ENCODE measurements at regions not wholly inside any gene's neighbourhood (a gene's known extent, or its start where the extent isn't known, plus 50 kb on each side); places are given as distances from the start of the nearest gene placed in this dataset.

GRCh38 chr17:13699261-13699660 lies 97.5 kb upstream of the HS3ST3A1 start:
- no peaks in the 10 kb centered on the region for H3K36me3 ChIP-seq (ENCODE audit: control insufficient read depth in 5 of 5, insufficient read depth in 5 of 5, low read length in 5 of 5)
- H3K27ac ChIP-seq (ENCODE audit: low read depth, low read length) = no peak overlapping the region
- H3K9me3 ChIP-seq (ENCODE audit: control insufficient read depth in 5 of 5, low read length in 5 of 5) = peaks cover 0 to 3% (median 0%) of the 10 kb centered on the region in 5 donors
- H3K9ac ChIP-seq (ENCODE audit: low read length in 5 of 5) = no peak overlapping the region
- no peak overlapping the region for H3K4me3 ChIP-seq (ENCODE audit: low read depth in 1 of 5, low read length in 5 of 5)
- H3K27me3 ChIP-seq (ENCODE audit: control insufficient read depth in 5 of 5, insufficient read depth in 4 of 5, low read length in 5 of 5) = no peaks in the 10 kb centered on the region
- H3K4me1 ChIP-seq (ENCODE audit: control insufficient read depth in 5 of 5, insufficient read depth in 5 of 5, low read length in 5 of 5) = no peaks in the 10 kb centered on the region

- Histone ChIP-seq H3K9ac (ENCODE audit: low read length in 5 of 5) (no peak overlapping the region), H3K27me3 (ENCODE audit: control insufficient read depth in 5 of 5, insufficient read depth in 4 of 5, low read length in 5 of 5) (no peaks in the 10 kb centered on the region), H3K27ac (ENCODE audit: low read depth, low read length) (no peak overlapping the region), H3K4me3 (ENCODE audit: low read depth in 1 of 5, low read length in 5 of 5) (no peak overlapping the region), H3K9me3 (ENCODE audit: control insufficient read depth in 5 of 5, low read length in 5 of 5) (peaks cover 0 to 3% (median 0%) of the 10 kb centered on the region in 5 donors), H3K36me3 (ENCODE audit: control insufficient read depth in 5 of 5, insufficient read depth in 5 of 5, low read length in 5 of 5) (no peaks in the 10 kb centered on the region), H3K4me1 (ENCODE audit: control insufficient read depth in 5 of 5, insufficient read depth in 5 of 5, low read length in 5 of 5) (no peaks in the 10 kb centered on the region)
Observed at GRCh38 chr17:13702266-13702665, 100.5 kb upstream of the HS3ST3A1 start.

DNA sequence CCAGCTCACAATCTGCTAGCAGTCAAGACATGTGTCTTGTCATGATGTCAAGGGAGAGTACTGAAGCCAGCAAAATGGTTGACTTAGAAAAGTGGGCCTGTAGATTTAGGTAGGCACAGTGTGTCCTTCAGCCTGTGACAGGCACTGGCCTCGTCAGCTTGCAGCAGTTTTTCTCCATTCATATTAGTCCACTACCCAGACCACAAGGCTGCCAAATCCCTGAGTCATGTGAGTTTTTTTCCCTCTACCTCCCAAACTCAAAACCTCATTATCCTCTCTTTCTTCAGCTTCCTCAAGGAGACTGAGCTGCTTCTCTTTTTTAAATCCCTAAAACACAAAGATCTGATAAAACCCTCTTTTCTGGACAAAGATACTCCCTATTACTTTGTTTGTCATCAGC lies 102.6 kb upstream of the HS3ST3A1 start:
- H3K4me3 ChIP-seq (ENCODE audit: low read depth in 1 of 5, low read length in 5 of 5) = no peak overlapping the region
- H3K27ac ChIP-seq (ENCODE audit: low read depth, low read length) = no peak overlapping the region
- H3K36me3 ChIP-seq (ENCODE audit: control insufficient read depth in 5 of 5, insufficient read depth in 5 of 5, low read length in 5 of 5) = no peaks in the 10 kb centered on the region
- H3K4me1 ChIP-seq (ENCODE audit: control insufficient read depth in 5 of 5, insufficient read depth in 5 of 5, low read length in 5 of 5) = no peaks in the 10 kb centered on the region
- no peaks in the 10 kb centered on the region for H3K27me3 ChIP-seq (ENCODE audit: control insufficient read depth in 5 of 5, insufficient read depth in 4 of 5, low read length in 5 of 5)
- no peak overlapping the region for H3K9ac ChIP-seq (ENCODE audit: low read length in 5 of 5)
- H3K9me3 ChIP-seq (ENCODE audit: control insufficient read depth in 5 of 5, low read length in 5 of 5) = no peaks in the 10 kb centered on the region

DNA sequence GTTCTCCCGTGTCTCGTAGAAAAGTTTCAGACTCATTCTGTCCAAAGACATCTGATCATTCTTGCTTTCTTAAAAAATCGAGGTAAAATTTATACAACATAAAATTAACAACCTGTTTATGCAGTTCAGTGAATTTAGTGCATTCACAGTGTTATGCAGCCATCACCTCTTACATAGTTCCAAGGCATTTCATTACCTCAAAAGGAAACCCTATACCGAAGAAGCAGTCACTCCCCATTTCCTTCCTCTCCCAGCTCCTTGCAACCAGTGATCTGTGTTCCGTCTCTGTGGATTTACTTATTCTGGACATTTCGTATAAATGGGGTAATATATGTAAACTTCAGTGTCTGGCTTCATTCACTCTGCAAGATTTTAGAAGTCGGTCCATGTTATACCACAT lies 103.5 kb upstream of the HS3ST3A1 start:
- Histone ChIP-seq H3K27ac (ENCODE audit: low read depth, low read length) (no peak overlapping the region), H3K4me1 (ENCODE audit: control insufficient read depth in 5 of 5, insufficient read depth in 5 of 5, low read length in 5 of 5) (no peaks in the 10 kb centered on the region), H3K27me3 (ENCODE audit: control insufficient read depth in 5 of 5, insufficient read depth in 4 of 5, low read length in 5 of 5) (no peaks in the 10 kb centered on the region), H3K36me3 (ENCODE audit: control insufficient read depth in 5 of 5, insufficient read depth in 5 of 5, low read length in 5 of 5) (no peaks in the 10 kb centered on the region), H3K4me3 (ENCODE audit: low read depth in 1 of 5, low read length in 5 of 5) (no peak overlapping the region), H3K9ac (ENCODE audit: low read length in 5 of 5) (no peak overlapping the region), H3K9me3 (ENCODE audit: control insufficient read depth in 5 of 5, low read length in 5 of 5) (no peaks in the 10 kb centered on the region)

GRCh38 chr17:13721705-13722104 lies 120.0 kb upstream of the HS3ST3A1 start:
- Histone ChIP-seq H3K4me3 (ENCODE audit: low read depth in 1 of 5, low read length in 5 of 5) (no peak overlapping the region), H3K27me3 (ENCODE audit: control insufficient read depth in 5 of 5, insufficient read depth in 4 of 5, low read length in 5 of 5) (no peaks in the 10 kb centered on the region), H3K9me3 (ENCODE audit: control insufficient read depth in 5 of 5, low read length in 5 of 5) (no peaks in the 10 kb centered on the region), H3K9ac (ENCODE audit: low read length in 5 of 5) (no peak overlapping the region), H3K36me3 (ENCODE audit: control insufficient read depth in 5 of 5, insufficient read depth in 5 of 5, low read length in 5 of 5) (no peaks in the 10 kb centered on the region), H3K4me1 (ENCODE audit: control insufficient read depth in 5 of 5, insufficient read depth in 5 of 5, low read length in 5 of 5) (no peaks in the 10 kb centered on the region), H3K27ac (ENCODE audit: low read depth, low read length) (no peak overlapping the region)

- H3K4me1 ChIP-seq (ENCODE audit: control insufficient read depth in 5 of 5, insufficient read depth in 5 of 5, low read length in 5 of 5) = no peaks in the 10 kb centered on the region
- H3K36me3 ChIP-seq (ENCODE audit: control insufficient read depth in 5 of 5, insufficient read depth in 5 of 5, low read length in 5 of 5) = no peaks in the 10 kb centered on the region
- no peak overlapping the region for H3K9ac ChIP-seq (ENCODE audit: low read length in 5 of 5)
- no peaks in the 10 kb centered on the region for H3K9me3 ChIP-seq (ENCODE audit: control insufficient read depth in 5 of 5, low read length in 5 of 5)
- no peaks in the 10 kb centered on the region for H3K27me3 ChIP-seq (ENCODE audit: control insufficient read depth in 5 of 5, insufficient read depth in 4 of 5, low read length in 5 of 5)
- no peak overlapping the region for H3K4me3 ChIP-seq (ENCODE audit: low read depth in 1 of 5, low read length in 5 of 5)
- no peak overlapping the region for H3K27ac ChIP-seq (ENCODE audit: low read depth, low read length)
Observed at GRCh38 chr17:13725288-13725990, 123.7 kb upstream of the HS3ST3A1 start.

DNA sequence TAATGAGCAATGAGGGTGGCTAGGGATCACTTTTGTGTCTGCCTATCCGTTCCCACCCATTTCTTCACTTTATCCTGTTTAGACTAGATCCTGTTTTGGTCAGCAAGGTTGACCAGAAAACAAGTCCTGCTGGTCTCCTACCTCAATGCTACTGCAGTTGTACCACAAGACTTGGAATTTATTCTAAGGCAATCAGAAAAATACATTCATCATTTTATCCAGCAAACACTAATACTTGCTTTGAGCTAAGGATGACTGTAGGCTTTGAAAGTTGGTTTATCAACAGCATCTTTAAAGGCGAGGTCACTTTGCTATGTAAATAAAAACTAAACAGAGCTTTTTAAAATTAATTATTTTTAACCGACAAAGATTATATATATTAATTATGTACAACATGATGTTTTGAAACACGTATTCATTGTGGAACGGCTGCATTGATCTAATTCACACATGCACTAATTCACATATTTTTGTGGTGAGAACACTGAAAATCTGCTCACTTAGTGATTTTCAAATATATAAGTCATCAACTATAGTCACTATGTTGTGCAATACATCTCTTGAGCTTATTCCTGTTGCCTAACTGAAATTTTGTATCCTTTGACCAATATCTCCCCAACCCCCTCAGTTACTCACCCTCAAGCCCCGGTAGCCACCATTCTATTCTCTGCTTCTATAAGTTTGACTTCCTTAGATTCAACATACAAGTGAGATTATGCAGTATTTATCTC lies 125.9 kb upstream of the HS3ST3A1 start:
- H3K4me1 ChIP-seq (ENCODE audit: control insufficient read depth in 5 of 5, insufficient read depth in 5 of 5, low read length in 5 of 5) = no peaks in the 10 kb centered on the region
- H3K27ac ChIP-seq (ENCODE audit: low read depth, low read length) = no peak overlapping the region
- H3K36me3 ChIP-seq (ENCODE audit: control insufficient read depth in 5 of 5, insufficient read depth in 5 of 5, low read length in 5 of 5) = no peaks in the 10 kb centered on the region
- no peak overlapping the region for H3K4me3 ChIP-seq (ENCODE audit: low read depth in 1 of 5, low read length in 5 of 5)
- H3K9ac ChIP-seq (ENCODE audit: low read length in 5 of 5) = no peak overlapping the region
- H3K9me3 ChIP-seq (ENCODE audit: control insufficient read depth in 5 of 5, low read length in 5 of 5) = no peaks in the 10 kb centered on the region
- H3K27me3 ChIP-seq (ENCODE audit: control insufficient read depth in 5 of 5, insufficient read depth in 4 of 5, low read length in 5 of 5) = no peaks in the 10 kb centered on the region

- H3K9ac ChIP-seq (ENCODE audit: low read length in 5 of 5) = no peak overlapping the region
- no peak overlapping the region for H3K4me3 ChIP-seq (ENCODE audit: low read depth in 1 of 5, low read length in 5 of 5)
- no peak overlapping the region for H3K27ac ChIP-seq (ENCODE audit: low read depth, low read length)
- no peaks in the 10 kb centered on the region for H3K27me3 ChIP-seq (ENCODE audit: control insufficient read depth in 5 of 5, insufficient read depth in 4 of 5, low read length in 5 of 5)
- no peaks in the 10 kb centered on the region for H3K4me1 ChIP-seq (ENCODE audit: control insufficient read depth in 5 of 5, insufficient read depth in 5 of 5, low read length in 5 of 5)
- H3K9me3 ChIP-seq (ENCODE audit: control insufficient read depth in 5 of 5, low read length in 5 of 5) = no peaks in the 10 kb centered on the region
- no peaks in the 10 kb centered on the region for H3K36me3 ChIP-seq (ENCODE audit: control insufficient read depth in 5 of 5, insufficient read depth in 5 of 5, low read length in 5 of 5)
Observed at GRCh38 chr17:13728781-13729180, 127.1 kb upstream of the HS3ST3A1 start.

GRCh38 chr17:13729466-13730134 lies 127.9 kb upstream of the HS3ST3A1 start:
- no peak overlapping the region for H3K9ac ChIP-seq (ENCODE audit: low read length in 5 of 5)
- no peaks in the 10 kb centered on the region for H3K36me3 ChIP-seq (ENCODE audit: control insufficient read depth in 5 of 5, insufficient read depth in 5 of 5, low read length in 5 of 5)
- no peak overlapping the region for H3K27ac ChIP-seq (ENCODE audit: low read depth, low read length)
- no peaks in the 10 kb centered on the region for H3K27me3 ChIP-seq (ENCODE audit: control insufficient read depth in 5 of 5, insufficient read depth in 4 of 5, low read length in 5 of 5)
- no peak overlapping the region for H3K4me3 ChIP-seq (ENCODE audit: low read depth in 1 of 5, low read length in 5 of 5)
- no peaks in the 10 kb centered on the region for H3K9me3 ChIP-seq (ENCODE audit: control insufficient read depth in 5 of 5, low read length in 5 of 5)
- no peaks in the 10 kb centered on the region for H3K4me1 ChIP-seq (ENCODE audit: control insufficient read depth in 5 of 5, insufficient read depth in 5 of 5, low read length in 5 of 5)

DNA sequence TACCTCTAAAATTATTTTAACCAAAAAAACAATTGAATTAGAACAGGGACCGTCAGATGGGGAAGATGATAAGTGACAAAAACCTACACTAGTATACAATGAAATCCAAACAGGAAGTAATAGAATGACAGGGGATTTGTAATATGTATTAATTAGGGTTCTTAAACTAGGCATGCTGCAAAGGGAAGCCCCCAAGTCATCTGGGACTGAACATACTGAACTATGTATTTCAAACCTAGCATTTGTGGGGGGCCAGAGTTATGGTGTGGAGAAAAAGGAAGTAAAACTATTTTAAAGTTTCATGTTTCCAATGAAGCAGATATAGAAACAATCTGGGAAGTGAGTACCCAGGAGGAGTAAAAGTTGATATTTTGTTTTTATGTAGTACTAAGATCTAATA lies 133.2 kb upstream of the HS3ST3A1 start:
- H3K27ac ChIP-seq (ENCODE audit: low read depth, low read length) = no peak overlapping the region

More for the DNA sequence above, 133.2 kb upstream of the HS3ST3A1 start:
- H3K4me1 ChIP-seq (ENCODE audit: control insufficient read depth in 5 of 5, insufficient read depth in 5 of 5, low read length in 5 of 5) = no peaks in the 10 kb centered on the region
- no peak overlapping the region for H3K4me3 ChIP-seq (ENCODE audit: low read depth in 1 of 5, low read length in 5 of 5)
- no peaks in the 10 kb centered on the region for H3K9me3 ChIP-seq (ENCODE audit: control insufficient read depth in 5 of 5, low read length in 5 of 5)
- H3K36me3 ChIP-seq (ENCODE audit: control insufficient read depth in 5 of 5, insufficient read depth in 5 of 5, low read length in 5 of 5) = no peaks in the 10 kb centered on the region
- no peak overlapping the region for H3K9ac ChIP-seq (ENCODE audit: low read length in 5 of 5)
- H3K27me3 ChIP-seq (ENCODE audit: control insufficient read depth in 5 of 5, insufficient read depth in 4 of 5, low read length in 5 of 5) = no peaks in the 10 kb centered on the region
